WERI-Rb-1 (cell line): ENCODE measurements at regions not wholly inside any gene's neighbourhood (a gene's known extent, or its start where the extent isn't known, plus 50 kb on each side); places are given as distances from the start of the nearest gene placed in this dataset.

Experiments used
- DNase-seq: peaks from one replicate; pipeline ENCODE4 v3.0.0-alpha.2; 2020
- H3K27ac ChIP-seq: fragments of 250-450 bp; sonication (Bioruptor Pico); 2 replicates; pipeline ENCODE4 v1.5.1; 2020; ENCODE audit warnings: mild to moderate bottlenecking, moderate library complexity
- H3K27me3 ChIP-seq: fragments of 250-450 bp; sonication (Bioruptor Pico); 2 replicates; pipeline ENCODE4 v1.5.1; 2021; ENCODE audit warnings: mild to moderate bottlenecking, low read depth, moderate library complexity; ENCODE audit not compliant: insufficient read depth, severe bottlenecking
- H3K36me3 ChIP-seq: fragments of 250-450 bp; sonication (Bioruptor Pico); 2 replicates; pipeline ENCODE4 v1.5.1; 2020; ENCODE audit warnings: mild to moderate bottlenecking, moderate library complexity
- H3K4me3 ChIP-seq: 2 replicates; pipeline ENCODE4 v1.5.1; 2011; ENCODE audit warnings: low read depth, mild to moderate bottlenecking, control low read depth, low read length
- H3K9me3 ChIP-seq: fragments of 250-450 bp; sonication (Bioruptor Pico); 2 replicates; pipeline ENCODE4 v1.5.1; 2021; ENCODE audit warnings: mild to moderate bottlenecking, moderate library complexity; ENCODE audit not compliant: severe bottlenecking
- TF ChIP-seq, protein P1 (sequence below): IDR thresholded peaks from 2 replicates; pipeline ENCODE4 v1.5.1; 2011; ENCODE audit warnings: low read depth, mild to moderate bottlenecking, control low read depth, inconsistent platforms, low read length

DNA sequence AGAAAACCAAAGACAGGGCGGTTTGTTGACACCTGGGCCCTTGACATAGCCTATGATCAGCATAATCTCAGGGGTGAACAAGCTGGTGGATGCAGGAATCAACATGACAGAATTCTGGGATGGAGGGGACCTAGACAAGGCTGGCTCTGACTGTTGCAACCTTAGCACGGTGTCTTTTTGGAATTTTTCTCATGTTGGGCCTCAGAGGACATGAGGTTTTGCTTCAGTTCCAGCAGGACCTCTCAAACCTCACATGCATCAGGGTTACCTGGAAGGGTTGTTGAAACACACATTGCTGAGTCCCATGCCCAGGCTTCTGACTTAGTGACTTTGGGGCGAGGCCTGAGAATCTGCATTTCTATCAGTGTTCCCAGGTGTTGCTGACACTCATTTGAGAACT is 345.6 kb upstream of the B3GAT1 start:
- Histone ChIP-seq H3K4me3 (no peak overlapping the region), H3K27me3 (peaks cover 33% of the 10 kb centered on the region), H3K9me3 (no peaks in the 10 kb centered on the region), H3K27ac (no peak overlapping the region), H3K36me3 (no peaks in the 10 kb centered on the region)
- no peak for DNase-seq
- TF ChIP-seq, protein P1, sequence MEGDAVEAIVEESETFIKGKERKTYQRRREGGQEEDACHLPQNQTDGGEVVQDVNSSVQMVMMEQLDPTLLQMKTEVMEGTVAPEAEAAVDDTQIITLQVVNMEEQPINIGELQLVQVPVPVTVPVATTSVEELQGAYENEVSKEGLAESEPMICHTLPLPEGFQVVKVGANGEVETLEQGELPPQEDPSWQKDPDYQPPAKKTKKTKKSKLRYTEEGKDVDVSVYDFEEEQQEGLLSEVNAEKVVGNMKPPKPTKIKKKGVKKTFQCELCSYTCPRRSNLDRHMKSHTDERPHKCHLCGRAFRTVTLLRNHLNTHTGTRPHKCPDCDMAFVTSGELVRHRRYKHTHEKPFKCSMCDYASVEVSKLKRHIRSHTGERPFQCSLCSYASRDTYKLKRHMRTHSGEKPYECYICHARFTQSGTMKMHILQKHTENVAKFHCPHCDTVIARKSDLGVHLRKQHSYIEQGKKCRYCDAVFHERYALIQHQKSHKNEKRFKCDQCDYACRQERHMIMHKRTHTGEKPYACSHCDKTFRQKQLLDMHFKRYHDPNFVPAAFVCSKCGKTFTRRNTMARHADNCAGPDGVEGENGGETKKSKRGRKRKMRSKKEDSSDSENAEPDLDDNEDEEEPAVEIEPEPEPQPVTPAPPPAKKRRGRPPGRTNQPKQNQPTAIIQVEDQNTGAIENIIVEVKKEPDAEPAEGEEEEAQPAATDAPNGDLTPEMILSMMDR, result no peak

DNA sequence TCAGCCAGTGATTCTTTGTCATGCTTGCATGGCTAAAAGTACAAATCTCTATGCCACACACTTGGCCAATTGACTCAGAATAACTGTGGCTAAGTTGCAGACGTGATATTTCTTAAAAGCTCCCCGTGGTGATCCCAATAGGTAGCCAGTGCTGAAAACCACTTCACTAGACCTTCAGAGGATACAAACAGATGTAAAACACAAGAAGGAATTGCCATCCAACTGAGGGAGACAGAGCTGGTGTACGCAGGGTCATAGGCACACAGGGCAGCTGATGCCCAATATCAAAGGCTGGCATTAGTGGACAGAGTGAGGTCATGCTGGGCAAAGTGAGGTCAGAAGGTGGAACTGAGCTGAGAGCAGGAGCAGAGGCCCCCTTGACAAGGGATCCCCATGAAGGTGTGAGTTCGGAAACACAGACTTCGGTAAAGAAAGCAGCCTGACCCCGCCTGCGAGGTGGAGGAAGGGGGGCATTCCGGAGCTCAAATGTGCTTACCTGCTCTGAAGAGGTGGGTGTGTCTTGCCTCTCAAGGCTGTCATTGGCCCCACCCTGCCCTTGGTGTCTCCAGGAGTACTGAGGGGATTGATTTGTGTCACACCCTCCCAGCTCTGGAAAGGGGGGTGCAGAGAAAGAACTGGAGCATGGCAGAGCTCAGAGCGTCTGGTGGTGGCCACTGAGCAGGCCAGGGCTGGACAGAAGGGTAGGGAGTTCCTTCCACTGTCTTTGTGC is 344.9 kb upstream of the B3GAT1 start:
- DNase-seq, result no peak
- TF ChIP-seq, protein P1, result no peak

DNA sequence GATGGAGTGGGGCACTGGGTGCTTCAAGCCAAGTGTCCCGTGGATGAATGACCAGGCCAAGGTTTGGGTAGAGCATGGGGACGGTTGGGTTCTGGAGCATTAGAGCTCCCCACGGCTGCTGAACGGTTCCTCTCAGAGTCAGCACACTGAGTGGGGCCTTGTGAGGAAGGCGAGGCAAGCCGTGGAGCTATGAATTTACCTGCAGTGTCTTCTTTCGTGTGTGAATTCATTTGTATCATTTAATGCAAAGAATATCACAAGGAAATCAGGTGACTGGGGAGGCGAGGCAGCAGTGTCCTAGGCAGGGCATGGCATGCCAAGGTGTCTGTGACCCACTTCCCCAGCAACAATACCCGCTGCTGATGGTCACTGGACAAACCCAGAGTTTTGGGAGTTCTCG is 343.5 kb upstream of the B3GAT1 start:
- H3K27ac ChIP-seq, result no peak overlapping the region
- TF ChIP-seq, protein P1, result no peak
- DNase-seq, result no peak
- H3K9me3 ChIP-seq, result no peaks in the 10 kb centered on the region
- H3K4me3 ChIP-seq, result no peak overlapping the region
- H3K36me3 ChIP-seq, result no peaks in the 10 kb centered on the region
- peaks cover 25% of the 10 kb centered on the region for H3K27me3 ChIP-seq

More for the DNA sequence above, 344.9 kb upstream of the B3GAT1 start:
- H3K36me3 ChIP-seq, result no peaks in the 10 kb centered on the region
- H3K27ac ChIP-seq, result no peak overlapping the region
- H3K9me3 ChIP-seq, result no peaks in the 10 kb centered on the region
- H3K4me3 ChIP-seq, result no peak overlapping the region
- peaks cover 29% of the 10 kb centered on the region for H3K27me3 ChIP-seq

DNA sequence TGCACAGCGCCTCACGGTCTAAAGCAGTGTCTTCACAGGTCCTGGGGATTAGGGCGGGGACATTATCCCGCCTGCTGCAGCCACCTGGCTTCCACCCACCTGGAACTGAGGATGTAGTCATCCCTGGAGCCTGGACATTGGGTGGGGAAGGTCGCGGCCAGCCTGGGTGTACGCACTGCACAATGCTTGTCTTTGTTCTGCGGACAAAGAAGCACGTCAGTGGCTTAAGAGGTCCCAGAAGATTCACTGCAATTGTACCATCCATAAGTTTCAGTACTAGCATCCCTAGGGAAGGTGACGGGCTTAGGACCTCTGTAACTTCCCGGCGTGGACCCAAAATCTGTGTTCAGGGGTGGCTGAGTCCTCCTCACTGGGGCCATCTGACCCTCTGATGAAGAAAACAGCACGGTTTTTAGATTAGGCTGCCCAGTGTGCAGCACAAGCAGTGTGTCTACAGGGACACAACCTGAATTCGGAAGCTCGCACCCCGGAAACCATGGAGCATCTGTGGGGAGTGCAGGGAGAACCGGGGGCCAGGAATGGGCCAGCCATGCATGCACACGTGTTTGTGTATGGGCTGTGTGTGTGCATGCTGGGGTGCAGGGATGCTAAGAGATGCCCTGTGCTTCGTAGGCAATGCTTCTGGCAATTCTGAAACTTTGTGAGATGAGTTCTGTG is 342.6 kb upstream of the B3GAT1 start:
- Histone ChIP-seq H3K27ac (no peak overlapping the region), H3K9me3 (no peaks in the 10 kb centered on the region), H3K27me3 (peaks cover 25% of the 10 kb centered on the region), H3K36me3 (no peaks in the 10 kb centered on the region), H3K4me3 (no peak overlapping the region)
- TF ChIP-seq, protein P1, result no peak
- no peak for DNase-seq

DNA sequence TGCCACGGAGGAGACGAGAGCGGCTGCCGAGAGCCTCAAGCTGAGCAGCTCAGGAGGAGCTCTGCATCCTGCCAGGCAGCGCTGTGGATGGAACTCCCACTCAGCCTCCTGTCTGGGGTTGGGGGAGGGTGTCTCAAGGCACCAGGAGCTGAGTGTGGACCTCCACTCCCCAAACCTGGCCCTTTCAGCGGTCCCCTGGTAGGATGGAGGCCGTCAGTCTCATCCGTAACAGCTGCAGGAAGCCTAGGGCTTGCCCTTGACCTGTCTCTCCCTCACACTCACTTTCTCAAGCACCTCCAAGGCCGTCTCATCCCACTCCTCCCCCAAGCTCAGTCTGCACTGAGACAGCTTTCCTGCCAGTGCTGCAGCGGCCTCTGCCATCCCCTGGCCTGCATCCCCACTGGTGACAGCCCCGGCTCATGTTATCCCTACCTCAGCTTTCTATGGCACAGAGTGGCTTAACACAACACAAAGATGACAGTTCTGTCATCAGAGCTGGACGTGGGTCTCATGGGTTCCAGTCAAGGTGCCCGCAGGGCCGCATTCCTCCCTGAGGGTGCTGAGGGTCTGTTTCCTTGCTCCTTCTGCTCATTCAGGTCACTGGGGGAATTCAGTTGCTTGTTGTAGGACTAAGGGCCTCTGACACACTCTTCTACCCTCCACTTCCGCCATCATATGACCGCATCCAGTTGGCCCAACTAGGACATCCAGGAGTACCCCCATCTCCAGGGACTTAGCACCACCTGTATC is 341.9 kb upstream of the B3GAT1 start:
- Histone ChIP-seq H3K36me3 (no peaks in the 10 kb centered on the region), H3K9me3 (no peaks in the 10 kb centered on the region), H3K27me3 (peaks cover 25% of the 10 kb centered on the region), H3K27ac (no peak overlapping the region), H3K4me3 (no peak overlapping the region)
- no peak for DNase-seq
- TF ChIP-seq, protein P1, result no peak
